ENCODE measurements at regions not wholly inside any gene's neighbourhood (a gene's known extent, or its start where the extent isn't known, plus 50 kb on each side); places are given as distances from the start of the nearest gene placed in this dataset.

DNA sequence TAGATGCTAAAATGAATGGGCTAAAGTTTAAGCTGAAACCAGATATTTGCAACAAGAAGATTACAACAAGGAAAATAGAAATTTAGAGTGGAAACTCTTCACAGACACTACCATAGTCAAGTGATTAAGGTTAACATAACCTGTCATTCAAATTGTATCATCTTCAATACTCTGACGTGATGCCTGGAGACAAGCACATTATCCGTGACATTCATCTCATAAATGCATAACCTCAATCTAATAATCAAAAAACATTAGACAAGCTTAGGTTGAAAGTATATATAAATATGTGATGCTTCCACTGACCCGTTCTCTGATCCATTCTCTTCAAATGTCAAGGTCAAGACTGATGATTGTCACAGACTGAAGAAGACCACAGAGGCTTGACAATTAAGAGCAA is 263.8 kb upstream of the MEOX2 start:
- no peak overlapping the region for H3K4me3 ChIP-seq (ENCODE audit: low read depth, low read length)
- no peaks in the 10 kb centered on the region for H3K36me3 ChIP-seq
- no peak for DNase-seq
- TF ChIP-seq, protein P1, sequence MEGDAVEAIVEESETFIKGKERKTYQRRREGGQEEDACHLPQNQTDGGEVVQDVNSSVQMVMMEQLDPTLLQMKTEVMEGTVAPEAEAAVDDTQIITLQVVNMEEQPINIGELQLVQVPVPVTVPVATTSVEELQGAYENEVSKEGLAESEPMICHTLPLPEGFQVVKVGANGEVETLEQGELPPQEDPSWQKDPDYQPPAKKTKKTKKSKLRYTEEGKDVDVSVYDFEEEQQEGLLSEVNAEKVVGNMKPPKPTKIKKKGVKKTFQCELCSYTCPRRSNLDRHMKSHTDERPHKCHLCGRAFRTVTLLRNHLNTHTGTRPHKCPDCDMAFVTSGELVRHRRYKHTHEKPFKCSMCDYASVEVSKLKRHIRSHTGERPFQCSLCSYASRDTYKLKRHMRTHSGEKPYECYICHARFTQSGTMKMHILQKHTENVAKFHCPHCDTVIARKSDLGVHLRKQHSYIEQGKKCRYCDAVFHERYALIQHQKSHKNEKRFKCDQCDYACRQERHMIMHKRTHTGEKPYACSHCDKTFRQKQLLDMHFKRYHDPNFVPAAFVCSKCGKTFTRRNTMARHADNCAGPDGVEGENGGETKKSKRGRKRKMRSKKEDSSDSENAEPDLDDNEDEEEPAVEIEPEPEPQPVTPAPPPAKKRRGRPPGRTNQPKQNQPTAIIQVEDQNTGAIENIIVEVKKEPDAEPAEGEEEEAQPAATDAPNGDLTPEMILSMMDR (IDR thresholded peaks at IDR 0.05; ENCODE audit: low read depth, low read length), result no peak
- no peaks in the 10 kb centered on the region for H3K9me3 ChIP-seq
- no peaks in the 10 kb centered on the region for H3K27me3 ChIP-seq
- H3K4me1 ChIP-seq, result no peaks in the 10 kb centered on the region

DNA sequence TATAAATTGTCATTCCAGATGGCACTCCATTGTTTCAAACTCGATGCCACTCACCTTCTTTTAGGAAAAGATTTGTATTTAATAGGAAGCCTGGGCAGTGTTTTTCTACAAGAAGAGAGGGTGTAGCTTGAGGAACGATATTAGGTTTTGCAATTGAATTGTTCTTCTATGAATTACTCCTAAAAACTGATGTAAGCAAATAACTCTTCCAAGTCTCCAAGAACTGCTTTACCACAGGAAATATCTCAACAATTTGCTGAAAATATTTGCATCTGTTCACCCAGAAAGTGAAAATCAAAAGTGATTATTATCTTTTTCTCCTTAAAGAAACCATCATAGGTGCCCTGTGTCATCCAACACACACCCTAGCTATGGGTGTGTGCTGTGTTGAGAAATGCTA is 261.3 kb upstream of the MEOX2 start:
- TF ChIP-seq, protein P1 (IDR thresholded peaks at IDR 0.05; ENCODE audit: low read depth, low read length), result no peak
- no peaks in the 10 kb centered on the region for H3K36me3 ChIP-seq
- no peak overlapping the region for H3K4me3 ChIP-seq (ENCODE audit: low read depth, low read length)
- no peaks in the 10 kb centered on the region for H3K4me1 ChIP-seq
- DNase-seq, result no peak
- no peaks in the 10 kb centered on the region for H3K9me3 ChIP-seq
- H3K27me3 ChIP-seq, result no peaks in the 10 kb centered on the region

DNA sequence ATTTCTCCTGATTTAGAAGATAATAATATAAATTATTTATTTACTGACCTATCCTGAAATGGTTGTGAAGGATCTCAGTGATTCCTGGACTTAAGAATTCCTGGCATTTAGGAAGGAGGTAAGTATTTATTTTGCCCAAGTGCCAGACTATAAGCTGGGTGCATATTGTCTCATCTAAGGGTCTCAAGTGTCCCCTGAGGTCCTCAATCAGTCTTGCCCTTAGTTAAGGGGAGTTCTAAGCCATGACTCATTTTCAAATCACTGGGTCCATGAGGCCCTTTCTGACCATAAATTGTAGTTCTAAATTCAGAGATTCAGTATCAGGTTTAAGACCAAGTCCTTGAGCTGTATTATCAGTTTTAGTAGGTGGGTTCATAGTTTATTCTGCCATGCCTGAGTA is 251.6 kb upstream of the MEOX2 start:
- TF ChIP-seq, protein P1 (IDR thresholded peaks at IDR 0.05; ENCODE audit: low read depth, low read length), result no peak
- no peaks in the 10 kb centered on the region for H3K4me1 ChIP-seq
- no peak for DNase-seq
- no peak overlapping the region for H3K4me3 ChIP-seq (ENCODE audit: low read depth, low read length)
- H3K9me3 ChIP-seq, result no peaks in the 10 kb centered on the region
- H3K27me3 ChIP-seq, result no peaks in the 10 kb centered on the region
- H3K36me3 ChIP-seq, result no peaks in the 10 kb centered on the region

DNA sequence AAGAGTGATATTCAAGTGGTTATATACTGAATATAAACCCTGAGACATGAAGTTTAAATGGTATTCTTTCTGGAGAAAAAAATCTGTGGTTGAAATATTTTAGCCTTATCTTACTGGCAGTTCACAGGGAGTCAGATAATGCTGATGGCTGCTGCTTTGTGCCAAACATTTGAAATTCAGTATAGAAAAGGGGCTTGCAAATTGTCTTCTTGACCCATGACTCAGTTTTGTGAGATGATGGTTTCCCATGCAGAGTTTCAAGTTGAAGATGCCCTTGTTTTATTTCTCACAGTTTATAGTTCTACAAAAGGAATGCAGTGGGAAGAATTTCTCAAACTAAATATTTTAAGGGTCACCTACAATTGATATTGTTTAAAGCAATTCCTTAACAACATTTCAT is 251.1 kb upstream of the MEOX2 start:
- TF ChIP-seq, protein P1 (IDR thresholded peaks at IDR 0.05; ENCODE audit: low read depth, low read length), result no peak
- no peaks in the 10 kb centered on the region for H3K9me3 ChIP-seq

DNA sequence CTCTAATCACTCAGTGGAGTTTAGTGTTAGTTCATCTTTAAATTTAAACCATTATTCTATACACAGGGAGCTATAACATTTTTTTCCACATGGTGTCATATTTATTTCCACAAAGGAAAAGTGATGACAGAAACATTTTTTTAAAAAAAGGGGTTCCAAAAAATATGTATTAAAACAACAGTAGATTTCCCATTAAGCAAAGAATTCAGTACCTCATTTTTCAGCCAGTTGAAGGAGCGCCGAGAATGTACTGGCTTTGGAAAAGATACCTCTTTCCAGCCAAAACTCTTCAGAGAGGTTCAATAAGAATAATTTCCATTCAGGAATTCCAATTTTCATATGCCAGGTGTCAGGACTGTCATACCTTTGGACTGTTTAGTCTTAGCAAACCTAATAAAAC is 250.5 kb upstream of the MEOX2 start:
- no peaks in the 10 kb centered on the region for H3K9me3 ChIP-seq
- H3K36me3 ChIP-seq, result no peaks in the 10 kb centered on the region
- no peaks in the 10 kb centered on the region for H3K4me1 ChIP-seq
- TF ChIP-seq, protein P1 (IDR thresholded peaks at IDR 0.05; ENCODE audit: low read depth, low read length), result no peak
- no peak for DNase-seq
- no peaks in the 10 kb centered on the region for H3K27me3 ChIP-seq
- no peak overlapping the region for H3K4me3 ChIP-seq (ENCODE audit: low read depth, low read length)

More for the DNA sequence above, 251.1 kb upstream of the MEOX2 start:
- no peaks in the 10 kb centered on the region for H3K36me3 ChIP-seq
- H3K4me1 ChIP-seq, result no peaks in the 10 kb centered on the region
- no peak for DNase-seq
- no peaks in the 10 kb centered on the region for H3K27me3 ChIP-seq
- no peak overlapping the region for H3K4me3 ChIP-seq (ENCODE audit: low read depth, low read length)

DNA sequence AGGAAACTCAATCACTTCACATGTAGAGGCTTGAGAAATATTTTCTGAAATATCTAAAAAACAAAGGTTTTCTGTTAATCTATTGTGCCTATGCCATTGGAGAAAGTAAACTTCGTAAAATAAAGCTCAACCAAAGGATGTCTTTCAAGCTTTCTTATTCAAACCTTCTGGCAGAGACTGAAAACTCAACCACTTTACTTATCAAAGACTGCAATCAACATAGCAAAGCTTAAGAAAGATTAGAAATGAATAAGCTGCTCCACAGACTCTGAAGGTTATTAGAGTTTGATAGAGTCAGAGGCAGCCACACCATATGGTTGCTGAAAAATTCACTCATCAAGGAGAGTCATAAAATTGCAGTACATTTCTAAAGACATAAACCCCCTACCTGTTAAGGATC is 245.8 kb upstream of the MEOX2 start:
- no peaks in the 10 kb centered on the region for H3K36me3 ChIP-seq
- TF ChIP-seq, protein P1 (IDR thresholded peaks at IDR 0.05; ENCODE audit: low read depth, low read length), result no peak
- H3K4me1 ChIP-seq, result no peaks in the 10 kb centered on the region
- DNase-seq, result no peak
- H3K27me3 ChIP-seq, result no peaks in the 10 kb centered on the region
- H3K4me3 ChIP-seq (ENCODE audit: low read depth, low read length), result no peak overlapping the region
- no peaks in the 10 kb centered on the region for H3K9me3 ChIP-seq

Measured in BE2C (cell line).